Pancreas (tissue), 10 donors: ENCODE measurements at regions not wholly inside any gene's neighbourhood (a gene's known extent, or its start where the extent isn't known, plus 50 kb on each side); places are given as distances from the start of the nearest gene placed in this dataset.

ENCODE experiments used
- ATAC-seq, 4 donors: fragments of 200-7000 bp; cut with Tn5 transposase; one replicate each; pipeline versions ENCODE4 v1.8.0 to v1.9.1; 2020; ENCODE audit warnings: mild to moderate bottlenecking in 4 of 4, moderate library complexity in 4 of 4
- DNase-seq, 6 donors: peaks; one replicate each; pipeline ENCODE4 v3.0.0-alpha.2; 2020
- FAIRE-seq: peaks from 2 replicates; lab custom pipeline; 2012; peaks lifted over from hg19 to GRCh38; lab: Jason Lieb, UNC
- H3K27ac ChIP-seq, 4 donors: fragments of 200-600 bp; sonication (generic); 1 replicate in 3 of 4; 2 replicates in 1 of 4; pipeline versions ENCODE4 v1.5.0 to v1.8.0; 2020
- H3K27me3 ChIP-seq, 4 donors: fragments of 200-600 bp; one replicate each; pipeline ENCODE4 v1.8.0; 2021
- H3K36me3 ChIP-seq, 3 donors: fragments of 200-600 bp; sonication (generic) in 1 of 3; one replicate each; pipeline versions ENCODE4 v1.5.0 to v1.8.0; 2020 to 2021
- H3K4me1 ChIP-seq, 3 donors: fragments of 200-600 bp; one replicate each; pipeline ENCODE4 v1.8.0; 2021
- H3K4me3 ChIP-seq, 4 donors: fragments of 200-600 bp; sonication (generic) in 2 of 4; one replicate each; pipeline versions ENCODE4 v1.5.0 to v1.8.0; 2020 to 2021
- H3K9me3 ChIP-seq, 4 donors: fragments of 200-600 bp; one replicate each; pipeline ENCODE4 v1.8.0; 2021
- WGBS, 2 donors: extraction: QIAGEN DNeasy Blood & Tissue Kit; methylation state at CpG; one replicate each; pipeline ENCODE4 v1.1.7; 2013; 5-methylcytosine and 5-hydroxymethylcytosine counted together
- intact Hi-C, 3 donors: fragments of 100-400 bp; cut with DNase I; formaldehyde crosslinking; loops; one replicate each; pipeline versions ENCODE4 v1.11.1 to v1.14.2; 2022
- TF ChIP-seq, protein P1 (sequence below), 4 donors: fragments of 200-600 bp; sonication (generic) in 3 of 4; IDR thresholded peaks; one replicate each; pipeline versions ENCODE4 v1.5.0 to v1.8.0; 2021; ENCODE audit warnings: antibody characterized with exemption in 4 of 4
- donor health status: healthy with polysubstance abuse.
- donor health status: DM: no; HTN: no; CAD: no; lungs with moderate emphysema.
- donor health status: DM: no; HTN: no; CAD: no.
- donor health status: control.
- donor health status: control.
- donor health status: Bipolar disorder and iron deficiency.
- donor health status: DM: yes; HTN: yes; CAD: no.
- donor health status: DM: no; HTN: no; CAD: no.
- donor health status: DM: no; HTN: no; CAD: no.
- donor health status: DM: yes; HTN: yes; CAD: no.

DNA sequence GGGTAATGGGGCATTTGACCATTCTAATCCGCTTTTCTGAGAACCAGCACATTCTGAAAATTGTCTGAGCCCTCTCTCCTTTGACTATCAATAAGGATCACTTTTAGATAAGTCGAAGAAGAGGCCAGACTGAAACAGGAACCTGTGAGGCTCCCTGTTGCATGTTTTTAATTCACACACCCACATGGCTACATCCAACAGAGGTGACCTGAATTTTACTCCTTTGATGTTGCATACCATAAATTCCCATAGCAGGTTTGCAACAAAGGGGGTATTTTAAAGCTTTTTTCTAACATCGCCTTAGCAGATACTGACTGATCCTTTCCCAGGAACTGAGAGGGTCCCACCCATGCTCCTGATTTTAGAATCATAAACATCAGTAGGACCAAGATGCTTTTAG is 450.8 kb downstream of the USP25 start:
- Histone ChIP-seq H3K27ac (no peak overlapping the region), H3K27me3 (no peaks in the 10 kb centered on the region)
- ATAC-seq = no peak

DNA sequence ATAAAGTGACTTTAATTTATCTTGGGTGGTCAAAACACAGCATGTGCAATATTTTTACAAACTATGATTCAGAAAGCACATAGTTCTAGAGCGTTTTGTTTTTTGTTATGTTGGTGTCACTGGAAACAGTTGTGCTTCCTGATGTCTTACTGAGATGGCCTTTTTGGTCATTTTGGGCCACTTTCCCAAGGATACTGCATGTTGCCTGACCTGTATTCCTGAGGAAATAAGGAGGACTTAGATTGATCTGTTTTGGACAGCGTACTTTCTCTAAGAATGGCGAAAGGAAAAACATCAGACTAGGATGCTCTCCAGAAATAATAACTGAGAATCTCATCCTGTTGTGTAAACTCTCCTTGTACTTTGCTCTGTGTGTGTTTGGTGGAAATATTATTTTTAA is 451.2 kb downstream of the USP25 start:
- TF ChIP-seq, protein P1, sequence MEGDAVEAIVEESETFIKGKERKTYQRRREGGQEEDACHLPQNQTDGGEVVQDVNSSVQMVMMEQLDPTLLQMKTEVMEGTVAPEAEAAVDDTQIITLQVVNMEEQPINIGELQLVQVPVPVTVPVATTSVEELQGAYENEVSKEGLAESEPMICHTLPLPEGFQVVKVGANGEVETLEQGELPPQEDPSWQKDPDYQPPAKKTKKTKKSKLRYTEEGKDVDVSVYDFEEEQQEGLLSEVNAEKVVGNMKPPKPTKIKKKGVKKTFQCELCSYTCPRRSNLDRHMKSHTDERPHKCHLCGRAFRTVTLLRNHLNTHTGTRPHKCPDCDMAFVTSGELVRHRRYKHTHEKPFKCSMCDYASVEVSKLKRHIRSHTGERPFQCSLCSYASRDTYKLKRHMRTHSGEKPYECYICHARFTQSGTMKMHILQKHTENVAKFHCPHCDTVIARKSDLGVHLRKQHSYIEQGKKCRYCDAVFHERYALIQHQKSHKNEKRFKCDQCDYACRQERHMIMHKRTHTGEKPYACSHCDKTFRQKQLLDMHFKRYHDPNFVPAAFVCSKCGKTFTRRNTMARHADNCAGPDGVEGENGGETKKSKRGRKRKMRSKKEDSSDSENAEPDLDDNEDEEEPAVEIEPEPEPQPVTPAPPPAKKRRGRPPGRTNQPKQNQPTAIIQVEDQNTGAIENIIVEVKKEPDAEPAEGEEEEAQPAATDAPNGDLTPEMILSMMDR (IDR thresholded peaks at IDR 0.05) = no peak
- no peak overlapping the region for H3K27ac ChIP-seq
- intact Hi-C loops = no loop called here
- no peaks in the 10 kb centered on the region for H3K9me3 ChIP-seq
- H3K36me3 ChIP-seq = no peaks in the 10 kb centered on the region
- WGBS, 2 donors = 66 to 72% methylated on average over 3 of the region's 3 CpGs
- no peaks in the 10 kb centered on the region for H3K27me3 ChIP-seq
- H3K4me1 ChIP-seq = no peaks in the 10 kb centered on the region
- H3K4me3 ChIP-seq = no peak overlapping the region
- ATAC-seq (no peak), DNase-seq (no peak), FAIRE-seq (no peak)

More for the DNA sequence above, 450.8 kb downstream of the USP25 start:
- TF ChIP-seq, protein P1 (IDR thresholded peaks at IDR 0.05) = no peak
- Histone ChIP-seq H3K9me3 (no peaks in the 10 kb centered on the region), H3K4me1 (no peaks in the 10 kb centered on the region), H3K36me3 (no peaks in the 10 kb centered on the region), H3K4me3 (no peak overlapping the region)
- no peak for FAIRE-seq
- intact Hi-C loops = no loop called here
- WGBS, 2 donors = 62 to 67% methylated on average over 3 of the region's 3 CpGs
- no peak for DNase-seq

DNA sequence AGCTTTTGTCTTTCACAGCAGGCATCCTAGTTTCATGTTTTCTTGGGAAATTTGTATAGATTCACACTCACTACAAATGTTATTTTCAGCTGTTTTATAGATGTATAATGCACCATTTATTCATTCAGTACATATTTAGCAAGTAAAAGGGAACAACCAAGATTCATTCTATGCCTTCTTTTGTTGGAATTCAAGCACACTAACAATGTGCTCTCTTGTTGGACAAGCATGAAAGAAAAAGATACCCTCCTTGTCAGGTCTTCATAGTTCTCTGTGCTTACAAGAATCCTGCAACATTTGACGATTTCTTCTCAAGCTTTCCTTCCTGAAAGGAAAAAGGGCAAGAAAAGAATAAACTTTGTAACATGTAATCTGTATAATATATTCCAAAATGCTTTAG is 456.0 kb downstream of the USP25 start:
- DNase-seq (no peak), FAIRE-seq (no peak)
- WGBS, 2 donors = 37 to 61% methylated on average over 1 of the region's 1 CpG

DNA sequence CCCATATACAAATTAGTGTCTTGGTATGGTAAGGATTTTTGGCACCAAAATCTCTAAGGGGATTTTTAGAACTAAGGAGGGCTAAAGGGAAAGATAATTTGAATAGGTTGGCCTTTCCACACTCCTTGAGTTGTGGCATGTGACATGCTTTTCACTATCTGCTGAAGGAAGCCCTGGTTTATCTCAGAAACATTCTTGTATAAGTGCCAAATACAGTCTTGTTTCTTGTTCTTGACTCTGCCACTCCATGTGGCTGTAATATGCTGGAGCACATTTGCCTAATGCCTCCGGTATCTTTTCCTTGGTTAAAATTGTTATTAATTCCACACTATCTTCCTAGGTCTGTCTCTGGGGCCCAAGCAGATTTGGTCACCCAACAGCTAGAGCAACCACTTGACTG is 457.0 kb downstream of the USP25 start:
- no peak overlapping the region for H3K4me3 ChIP-seq
- H3K4me1 ChIP-seq = no peaks in the 10 kb centered on the region
- no peak for FAIRE-seq
- TF ChIP-seq, protein P1 (IDR thresholded peaks at IDR 0.05) = no peak
- WGBS, 2 donors = 70 to 76% methylated on average over 1 of the region's 1 CpG
- no peaks in the 10 kb centered on the region for H3K9me3 ChIP-seq
- intact Hi-C loops = no loop called here
- no peak for ATAC-seq
- no peaks in the 10 kb centered on the region for H3K36me3 ChIP-seq
- no peak overlapping the region for H3K27ac ChIP-seq
- H3K27me3 ChIP-seq = no peaks in the 10 kb centered on the region
- no peak for DNase-seq

More for the DNA sequence above, 456.0 kb downstream of the USP25 start:
- Histone ChIP-seq H3K36me3 (no peaks in the 10 kb centered on the region), H3K4me3 (no peak overlapping the region), H3K9me3 (no peaks in the 10 kb centered on the region), H3K4me1 (no peaks in the 10 kb centered on the region), H3K27ac (no peak overlapping the region), H3K27me3 (no peaks in the 10 kb centered on the region)
- TF ChIP-seq, protein P1 (IDR thresholded peaks at IDR 0.05) = no peak
- ATAC-seq = no peak
- intact Hi-C loops = no loop called here

DNA sequence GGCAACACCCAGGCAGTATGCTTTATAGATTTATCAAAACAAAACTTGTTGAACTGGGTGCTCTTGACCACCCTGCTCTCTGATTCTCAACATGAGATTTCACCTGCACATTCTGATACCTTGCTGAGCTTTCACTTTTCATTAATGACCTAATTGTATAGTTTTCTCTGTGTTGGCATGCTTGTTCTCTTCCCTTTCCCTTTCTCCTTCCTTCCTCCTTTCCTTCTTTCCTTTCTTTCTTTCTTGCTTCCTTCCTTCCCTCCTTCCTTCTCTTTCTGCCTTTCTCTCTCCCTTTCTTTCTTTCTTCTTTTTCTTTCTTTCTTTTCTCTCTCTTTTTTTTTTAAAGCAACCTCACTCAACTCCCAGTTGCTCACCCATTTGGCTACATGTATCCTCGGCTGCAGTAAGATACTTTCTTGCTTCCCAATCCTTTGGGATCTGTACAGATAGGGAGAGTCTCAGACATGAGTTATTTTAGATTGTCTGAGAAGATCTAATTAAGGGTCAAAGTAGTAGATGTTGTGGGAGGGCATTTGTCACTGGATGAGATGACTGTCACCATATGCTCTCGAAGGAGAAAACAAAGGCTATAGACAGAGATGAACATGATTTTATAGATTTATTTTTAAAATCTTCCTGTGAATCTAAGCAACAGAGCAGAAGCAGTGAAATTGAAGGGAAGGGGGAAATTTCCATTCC is 458.0 kb downstream of the USP25 start:
- FAIRE-seq (no peak), ATAC-seq (no peak), DNase-seq (no peak)
- no peak overlapping the region for H3K27ac ChIP-seq
- H3K36me3 ChIP-seq = no peaks in the 10 kb centered on the region
- 61 to 82% methylated on average over 2 of the region's 2 CpGs for WGBS, 2 donors
- H3K4me3 ChIP-seq = no peak overlapping the region
- TF ChIP-seq, protein P1 (IDR thresholded peaks at IDR 0.05) = no peak
- H3K4me1 ChIP-seq = no peaks in the 10 kb centered on the region
- intact Hi-C loops = no loop called here
- no peaks in the 10 kb centered on the region for H3K9me3 ChIP-seq
- no peaks in the 10 kb centered on the region for H3K27me3 ChIP-seq
